ENCODE measurements at regions not wholly inside any gene's neighbourhood (a gene's known extent, or its start where the extent isn't known, plus 50 kb on each side); places are given as distances from the start of the nearest gene placed in this dataset.

- TF ChIP-seq CTCF (IDR thresholded peaks at IDR 0.05; ENCODE audit: insufficient read depth, low read length, poor library complexity, severe bottlenecking) (no peak), EZH2phosphoT487 (conservative IDR thresholded peaks at IDR 0.05; ENCODE audit: low read length) (no peak)
Measured at GRCh38 chr6:142627474-142627873, 317.5 kb downstream of the HIVEP2 start.
